NCI-H524 treated with DMSO at 0.1 percent for 48 hours (cell line): ENCODE measurements at regions not wholly inside any gene's neighbourhood (a gene's known extent, or its start where the extent isn't known, plus 50 kb on each side); places are given as distances from the start of the nearest gene placed in this dataset.

Source experiments
- DNase-seq: peaks from one replicate; lab custom pipeline; 2025; lab: John Stamatoyannopoulos, UW

- DNase-seq: no peak
Measured at GRCh38 chr4:182082910-182083309, 160.3 kb upstream of the TENM3 start.

DNA sequence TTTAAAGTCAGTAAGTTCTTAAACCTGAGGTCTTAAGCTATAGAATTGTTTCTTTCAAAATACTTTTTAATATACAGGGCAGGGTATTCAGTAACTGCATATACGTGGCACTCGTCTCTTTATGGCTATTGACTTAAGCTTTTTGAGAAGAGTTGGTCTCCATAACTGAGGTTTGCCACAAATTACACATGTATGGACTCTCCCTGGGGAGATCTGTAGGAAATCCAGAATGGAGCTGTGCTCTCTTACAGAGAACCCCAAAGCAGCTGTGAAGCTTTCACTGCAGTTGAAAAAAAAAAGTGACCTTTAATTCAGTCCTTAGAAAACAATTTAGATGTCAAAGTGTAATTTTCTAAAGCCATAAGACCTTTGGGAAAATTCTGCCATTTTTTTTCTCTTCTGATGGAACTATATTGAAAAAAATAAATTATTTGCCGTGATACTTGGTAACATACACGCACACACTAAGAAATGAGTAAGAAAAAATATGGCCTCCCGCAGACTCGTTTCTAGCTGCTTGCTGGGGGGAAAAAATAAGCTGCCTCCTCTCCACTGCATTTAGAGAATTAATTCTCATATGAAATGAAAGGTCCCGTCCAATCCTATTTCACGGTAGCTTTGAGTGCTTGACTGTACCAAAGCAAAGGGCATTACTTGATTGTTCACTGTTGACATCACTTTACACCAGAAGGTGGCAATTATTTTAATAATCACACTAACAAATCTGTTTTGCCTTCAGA lies 159.4 kb upstream of the TENM3 start:
- DNase-seq: no peak

DNA sequence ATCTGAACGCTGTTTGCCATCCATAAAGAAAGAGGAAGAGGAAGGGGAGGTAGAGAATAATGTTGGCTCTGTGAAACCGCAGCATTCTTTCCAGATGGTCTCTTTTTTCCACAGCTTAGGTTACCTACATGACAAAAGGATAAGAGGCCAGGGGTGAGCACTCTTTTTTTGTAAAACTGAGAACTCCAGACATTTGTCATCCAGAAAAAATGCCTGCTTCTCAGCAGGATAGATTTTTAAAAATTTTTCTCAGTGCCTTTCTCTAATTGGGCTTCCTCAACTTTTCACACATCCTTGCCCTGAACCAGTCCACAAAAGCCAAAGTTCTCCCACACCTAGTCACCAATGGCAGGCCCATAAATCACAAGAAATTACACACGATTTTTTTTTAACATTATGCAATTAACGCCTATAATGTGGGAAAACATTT lies 158.1 kb upstream of the TENM3 start:
- DNase-seq: no peak

GRCh38 chr4:182089326-182089725 lies 153.9 kb upstream of the TENM3 start:
- DNase-seq: no peak

- no peak for DNase-seq
Measured at GRCh38 chr4:182090186-182090585, 153.0 kb upstream of the TENM3 start.

GRCh38 chr4:182091128-182091527 lies 152.1 kb upstream of the TENM3 start:
- no peak for DNase-seq

DNA sequence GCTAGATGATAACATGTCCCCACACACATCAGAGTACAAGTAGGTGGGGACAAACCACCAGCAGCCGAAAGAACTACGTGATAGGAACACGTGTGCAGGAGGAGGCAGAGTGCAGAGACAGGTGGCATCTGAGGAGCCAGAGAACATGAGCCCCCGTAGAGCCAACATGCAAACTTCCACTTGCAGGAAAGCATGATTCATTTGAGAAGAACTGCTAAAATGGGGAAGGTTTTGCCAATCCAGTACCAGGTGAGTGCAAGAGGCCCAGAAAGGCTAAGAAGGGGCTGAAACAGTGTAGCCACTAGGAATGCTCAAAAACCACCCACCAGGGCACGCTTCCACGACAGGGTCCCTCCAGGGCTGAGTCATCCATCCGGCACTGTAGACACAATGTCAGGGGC lies 149.8 kb upstream of the TENM3 start:
- DNase-seq: no peak

- no peak for DNase-seq
Measured at GRCh38 chr4:182093935-182094334, 149.3 kb upstream of the TENM3 start.

DNA sequence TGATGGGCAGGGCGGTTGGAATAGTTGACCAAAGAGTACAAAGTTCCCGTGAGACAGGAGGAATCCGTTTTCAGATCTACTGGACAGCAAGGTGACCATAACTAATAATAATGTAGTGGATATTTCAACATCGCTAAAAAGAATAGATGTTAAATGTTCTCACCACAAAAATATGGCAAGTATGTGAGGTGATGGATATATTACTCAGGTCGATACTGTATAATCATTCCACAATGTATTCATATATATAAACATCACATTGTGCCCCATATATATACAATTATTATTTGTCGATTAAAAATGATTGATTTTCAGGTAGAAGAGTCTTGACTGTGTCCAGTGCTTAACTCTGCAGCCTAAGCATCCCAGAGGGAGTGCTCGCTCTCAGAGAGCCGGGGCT lies 141.6 kb upstream of the TENM3 start:
- DNase-seq: no peak

DNA sequence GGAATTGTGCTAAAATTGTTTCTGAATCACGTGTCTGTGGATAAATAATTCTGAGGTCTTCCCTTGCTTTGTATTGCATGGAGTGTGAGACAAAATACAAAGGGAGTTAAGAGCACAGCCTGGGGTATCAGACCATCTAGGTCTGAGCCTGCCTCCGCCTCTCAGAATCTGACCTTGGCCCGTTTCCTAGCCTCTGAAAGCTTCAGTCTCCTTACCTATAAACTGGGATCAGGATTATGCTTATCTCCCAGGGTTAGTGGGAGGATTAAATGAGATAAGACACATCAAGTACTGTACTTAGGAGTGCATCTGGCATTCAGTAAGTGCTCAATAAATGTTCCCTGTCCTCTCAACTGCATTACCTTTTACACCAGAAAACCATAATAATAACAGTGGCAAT lies 140.6 kb upstream of the TENM3 start:
- DNase-seq: no peak

DNA sequence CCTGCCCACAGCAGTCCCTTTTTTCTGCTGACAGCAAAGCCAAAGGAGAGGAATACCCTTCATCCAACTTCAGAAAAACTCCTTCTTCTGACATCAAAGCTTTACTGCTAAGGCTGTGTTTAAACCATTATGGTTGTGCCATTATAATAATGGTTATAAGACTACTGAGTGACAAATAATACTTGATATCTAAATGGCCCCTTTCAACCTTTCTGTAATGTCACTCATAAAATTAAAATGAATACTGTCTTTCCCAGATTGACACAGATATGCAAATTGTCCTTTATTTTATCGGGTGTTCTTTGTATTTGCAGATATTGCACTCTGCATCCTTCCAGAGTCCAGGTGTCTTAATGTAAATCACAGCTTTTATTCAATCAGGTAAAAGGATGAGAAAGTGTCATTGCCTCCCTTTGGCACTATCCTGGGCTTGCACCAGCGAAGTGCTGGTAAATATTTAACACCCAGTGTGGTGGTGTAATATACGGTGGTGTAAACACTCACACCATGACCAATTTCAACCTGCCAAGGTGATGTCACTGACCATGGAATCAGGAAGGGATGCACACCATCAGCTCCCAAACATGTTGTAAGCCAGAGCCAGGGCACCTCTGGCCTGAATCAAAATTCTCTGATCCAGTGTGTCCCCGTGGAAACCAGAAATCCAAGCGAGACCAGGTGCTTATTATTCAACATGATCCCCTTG lies 139.4 kb upstream of the TENM3 start:
- no peak for DNase-seq

DNA sequence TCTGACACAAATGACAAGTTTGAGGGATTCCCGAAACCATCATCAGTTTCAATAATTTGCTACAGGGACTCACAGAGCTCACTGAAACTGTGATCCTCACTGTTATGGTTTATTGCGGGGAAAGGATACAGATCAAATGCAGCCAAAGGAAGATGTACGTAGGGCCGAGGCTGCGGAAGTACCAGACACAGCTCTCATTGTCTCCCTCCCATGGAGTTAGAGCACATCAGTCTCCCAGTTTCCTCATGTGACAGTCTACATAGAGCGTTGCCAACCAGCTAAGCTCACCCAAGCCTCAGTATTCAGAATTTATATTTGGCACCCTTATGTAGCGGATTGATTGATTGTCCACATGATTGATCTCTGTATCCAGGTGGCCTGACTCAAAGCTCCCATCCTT lies 137.8 kb upstream of the TENM3 start:
- no peak for DNase-seq

GRCh38 chr4:182107931-182108330 lies 135.3 kb upstream of the TENM3 start:
- no peak for DNase-seq

DNA sequence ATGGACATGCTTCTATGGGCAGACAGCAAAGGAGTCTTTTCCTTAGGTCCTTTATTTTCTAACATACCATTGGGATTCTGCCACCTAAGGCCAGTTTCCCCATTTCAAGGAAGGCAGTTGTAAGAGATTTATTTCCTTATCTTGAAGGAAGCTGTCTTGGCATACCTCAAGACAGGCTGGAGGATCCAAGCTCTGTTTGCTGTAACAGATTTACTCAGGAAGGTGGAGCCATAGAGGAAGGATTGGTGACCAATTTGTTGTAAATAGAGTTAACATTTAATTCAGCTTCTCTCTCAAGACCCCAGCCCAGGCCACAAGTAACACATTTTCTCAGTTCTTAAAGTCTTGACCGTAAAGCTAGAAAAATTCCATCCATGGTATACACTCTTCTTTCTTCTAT lies 131.6 kb upstream of the TENM3 start:
- DNase-seq: no peak

GRCh38 chr4:182113779-182114178 lies 129.4 kb upstream of the TENM3 start:
- DNase-seq: no peak

DNA sequence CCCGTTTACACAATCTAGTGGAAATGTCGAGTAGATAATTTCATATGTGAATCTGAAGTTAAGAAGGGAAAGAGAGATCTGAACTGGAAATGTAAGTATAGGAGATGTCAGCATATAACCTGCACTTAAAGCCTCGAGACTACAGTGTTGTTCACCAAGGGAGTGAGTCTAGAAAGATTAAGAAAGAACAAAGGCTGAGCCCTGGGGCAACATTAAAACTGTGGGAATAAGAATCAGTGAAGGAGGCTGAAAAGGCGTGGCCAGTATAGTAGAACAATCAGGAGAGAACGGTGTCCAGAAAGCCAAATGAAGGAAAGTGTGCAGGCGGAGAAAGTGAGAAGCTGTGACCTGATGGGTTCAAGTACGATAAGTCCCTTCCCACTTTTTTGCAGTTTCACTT lies 118.8 kb upstream of the TENM3 start:
- DNase-seq: no peak

- no peak for DNase-seq
Measured at GRCh38 chr4:182126096-182126495, 117.1 kb upstream of the TENM3 start.

DNA sequence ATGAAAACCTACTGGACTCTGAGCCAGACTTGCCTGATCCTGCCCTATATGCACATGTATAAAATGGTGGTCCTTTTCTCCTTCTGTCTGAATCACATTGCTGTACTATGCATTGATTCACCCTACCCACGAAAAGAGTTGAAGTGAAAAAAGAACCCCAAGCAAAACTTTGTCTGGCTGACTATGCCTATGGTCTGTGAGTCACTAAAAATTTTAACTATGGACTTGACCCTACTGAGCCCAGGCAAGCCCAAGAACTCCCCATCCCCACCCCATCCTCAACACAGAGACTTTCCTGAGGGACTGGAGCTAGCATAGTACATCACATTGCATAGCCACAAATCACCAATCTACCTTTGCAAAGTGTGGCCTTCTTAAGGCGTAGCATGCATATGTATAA lies 116.6 kb upstream of the TENM3 start:
- DNase-seq: no peak

DNA sequence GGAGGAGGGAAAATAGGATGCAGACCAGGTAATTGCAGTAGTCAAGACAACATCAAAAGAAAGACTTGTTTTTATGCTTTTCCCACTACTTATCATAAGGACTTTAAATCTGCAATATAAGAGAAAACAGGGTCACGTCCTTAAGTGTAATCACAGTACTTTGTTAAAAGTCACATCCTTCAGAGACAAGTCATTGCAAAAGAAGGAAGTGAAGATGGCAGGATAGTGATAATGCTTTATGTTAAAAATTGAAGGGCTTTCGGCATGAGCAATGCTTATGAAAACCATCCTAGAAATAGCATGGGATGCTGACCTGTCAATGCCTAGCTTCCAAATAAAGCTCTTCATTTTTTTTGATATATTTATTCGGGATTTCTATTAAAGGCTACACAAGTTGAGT lies 110.2 kb upstream of the TENM3 start:
- no peak for DNase-seq

DNA sequence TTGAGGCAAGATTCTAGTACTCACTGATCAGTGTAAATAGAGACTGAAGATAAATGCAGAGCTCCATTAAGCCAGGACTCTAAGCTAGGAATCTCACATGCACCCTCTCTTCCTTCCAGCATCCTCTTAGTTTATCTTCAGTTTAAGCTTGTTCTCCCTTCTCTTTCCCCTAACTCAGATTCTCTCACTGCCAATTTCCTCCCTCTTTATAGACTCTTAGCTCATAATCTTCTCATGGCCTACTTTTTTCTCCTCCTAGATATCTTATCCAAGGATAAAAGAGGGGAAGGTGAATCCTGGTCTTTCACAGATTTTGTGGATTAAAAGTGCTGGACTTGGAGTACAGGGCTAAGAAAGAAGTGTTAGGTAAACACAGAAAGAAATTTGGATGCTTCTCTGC lies 108.9 kb upstream of the TENM3 start:
- DNase-seq: no peak

DNA sequence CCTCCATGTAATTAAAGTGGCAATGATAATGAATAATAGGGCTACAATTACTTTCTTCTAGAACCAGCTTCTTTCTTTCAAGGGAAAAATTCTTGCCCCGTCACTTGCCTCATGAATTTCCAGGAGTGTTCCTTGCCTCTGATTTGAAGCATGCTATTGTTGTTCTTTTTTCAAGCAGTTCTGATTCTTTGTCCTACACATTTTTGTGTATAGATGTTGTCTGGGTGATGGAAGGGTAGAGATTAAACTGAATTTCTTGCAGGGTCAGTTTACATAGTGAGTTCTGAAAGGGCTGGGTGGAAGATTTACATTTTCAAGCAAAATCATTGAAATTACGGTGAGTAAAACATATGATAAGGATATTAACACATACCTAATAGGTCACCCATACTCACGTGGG lies 107.0 kb upstream of the TENM3 start:
- DNase-seq: no peak

GRCh38 chr4:182137343-182137742 lies 105.9 kb upstream of the TENM3 start:
- DNase-seq: no peak

DNA sequence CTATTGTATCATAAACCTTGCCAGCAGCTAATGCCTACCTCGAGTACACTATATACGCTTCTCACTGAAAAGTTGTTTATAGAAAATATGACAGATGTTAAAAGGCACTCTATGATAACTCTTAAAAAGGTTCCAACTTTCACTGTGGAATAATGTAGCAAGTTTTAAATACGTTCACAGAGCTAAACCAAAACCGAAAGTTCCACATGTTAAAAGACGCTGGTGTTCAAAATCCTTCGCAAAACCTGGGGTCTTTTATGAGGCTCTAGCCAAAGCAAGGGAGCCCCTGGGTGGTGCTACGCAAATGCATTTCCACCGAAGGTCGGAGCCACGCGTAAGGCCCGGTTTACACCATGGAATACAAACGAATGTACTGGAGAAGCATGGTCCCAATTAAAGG lies 103.7 kb upstream of the TENM3 start:
- DNase-seq: no peak

GRCh38 chr4:182140547-182140946 lies 102.7 kb upstream of the TENM3 start:
- no peak for DNase-seq
